Tibial nerve (tissue), 4 donors: ENCODE measurements at regions not wholly inside any gene's neighbourhood (a gene's known extent, or its start where the extent isn't known, plus 50 kb on each side); places are given as distances from the start of the nearest gene placed in this dataset.

Source experiments
- EP300 ChIP-seq, 2 donors: sonication (generic); formaldehyde crosslinking; IDR thresholded peaks; one replicate each; pipeline ENCODE4 v1.6.1; 2017; ENCODE audit warnings: antibody characterized with exemption in 2 of 2, mild to moderate bottlenecking in 1 of 2
- POLR2A ChIP-seq, 2 donors: fragments of 450-650 bp; IDR thresholded peaks; one replicate each; pipeline ENCODE4 v1.6.1; 2017; ENCODE audit warnings: antibody characterized with exemption in 2 of 2, mild to moderate bottlenecking in 2 of 2, moderate library complexity in 2 of 2
- TF ChIP-seq, protein P1 (sequence below), 5 experiments: fragments of 200-600 bp in 3 of 5; fragments of 450-650 bp in 2 of 5; sonication (generic) in 3 of 5; IDR thresholded peaks; one replicate each; pipeline ENCODE4 v1.5.1; 2016 to 2019; ENCODE audit warnings: antibody characterized with exemption in 5 of 5, mild to moderate bottlenecking in 3 of 5, moderate library complexity in 2 of 5

GRCh38 chr4:119682099-119682498 lies 53.5 kb upstream of the PDE5A start:
- TF ChIP-seq POLR2A (IDR thresholded peaks at IDR 0.05) (no peak), EP300 (IDR thresholded peaks at IDR 0.05) (no peak)
- TF ChIP-seq, protein P1, sequence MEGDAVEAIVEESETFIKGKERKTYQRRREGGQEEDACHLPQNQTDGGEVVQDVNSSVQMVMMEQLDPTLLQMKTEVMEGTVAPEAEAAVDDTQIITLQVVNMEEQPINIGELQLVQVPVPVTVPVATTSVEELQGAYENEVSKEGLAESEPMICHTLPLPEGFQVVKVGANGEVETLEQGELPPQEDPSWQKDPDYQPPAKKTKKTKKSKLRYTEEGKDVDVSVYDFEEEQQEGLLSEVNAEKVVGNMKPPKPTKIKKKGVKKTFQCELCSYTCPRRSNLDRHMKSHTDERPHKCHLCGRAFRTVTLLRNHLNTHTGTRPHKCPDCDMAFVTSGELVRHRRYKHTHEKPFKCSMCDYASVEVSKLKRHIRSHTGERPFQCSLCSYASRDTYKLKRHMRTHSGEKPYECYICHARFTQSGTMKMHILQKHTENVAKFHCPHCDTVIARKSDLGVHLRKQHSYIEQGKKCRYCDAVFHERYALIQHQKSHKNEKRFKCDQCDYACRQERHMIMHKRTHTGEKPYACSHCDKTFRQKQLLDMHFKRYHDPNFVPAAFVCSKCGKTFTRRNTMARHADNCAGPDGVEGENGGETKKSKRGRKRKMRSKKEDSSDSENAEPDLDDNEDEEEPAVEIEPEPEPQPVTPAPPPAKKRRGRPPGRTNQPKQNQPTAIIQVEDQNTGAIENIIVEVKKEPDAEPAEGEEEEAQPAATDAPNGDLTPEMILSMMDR (IDR thresholded peaks at IDR 0.05), result no peak
